Fibroblast of lung (primary cell): ENCODE measurements at regions not wholly inside any gene's neighbourhood (a gene's known extent, or its start where the extent isn't known, plus 50 kb on each side); places are given as distances from the start of the nearest gene placed in this dataset.
A peak's percentile ranks its signal among the peaks of the same experiment; 100 is the strongest.

ENCODE experiments used
- DNase-seq, 2 donors: peaks; one replicate each; pipeline versions ENCODE4 v3.0.0 to v3.0.0-alpha.2; 2010; ENCODE audit warnings: low read depth in 2 of 2
- H2AFZ ChIP-seq: 2 replicates; pipeline ENCODE4 v1.5.1; 2012; ENCODE audit warnings: low read length, control low read depth, inconsistent platforms
- H3K27ac ChIP-seq: 2 replicates; pipeline ENCODE4 v1.5.1; 2011; ENCODE audit warnings: low read length, control low read depth; ENCODE audit not compliant: insufficient read depth
- H3K27me3 ChIP-seq: 2 replicates; pipeline ENCODE4 v1.5.1; 2011; ENCODE audit warnings: mild to moderate bottlenecking, low read length; ENCODE audit not compliant: control insufficient read depth, insufficient read depth
- H3K36me3 ChIP-seq: 2 replicates; pipeline ENCODE4 v1.5.1; 2011; ENCODE audit warnings: low read length; ENCODE audit not compliant: control insufficient read depth, insufficient read depth
- H3K4me1 ChIP-seq: 2 replicates; pipeline ENCODE4 v1.5.1; 2011; ENCODE audit warnings: low read length; ENCODE audit not compliant: control insufficient read depth, insufficient read depth; ENCODE audit errors: extremely low read depth
- H3K4me2 ChIP-seq: 2 replicates; pipeline ENCODE4 v1.5.1; 2011; ENCODE audit warnings: low read length, control low read depth; ENCODE audit not compliant: insufficient read depth; ENCODE audit errors: extremely low read depth
- H3K4me3 ChIP-seq, 4 experiments: fragments of 200-600 bp in 1 of 4; sonication (generic) in 1 of 4; replicated peaks in 1 of 4; 2 replicates each; pipeline ENCODE4 v1.5.1; 2011 to 2016; ENCODE audit warnings: low read length in 4 of 4, low read depth in 3 of 4, mild to moderate bottlenecking in 3 of 4, control low read depth in 2 of 4, inconsistent platforms in 1 of 4, mixed read lengths in 1 of 4; ENCODE audit not compliant: insufficient read depth in 1 of 4; ENCODE audit errors: control extremely low read depth in 1 of 4
- H3K79me2 ChIP-seq: 2 replicates; pipeline ENCODE4 v1.5.1; 2012; ENCODE audit warnings: mild to moderate bottlenecking, low read length, inconsistent platforms; ENCODE audit not compliant: control insufficient read depth, insufficient read depth
- H3K9ac ChIP-seq: 2 replicates; pipeline ENCODE4 v1.5.1; 2011; ENCODE audit warnings: mild to moderate bottlenecking, low read length, control low read depth; ENCODE audit not compliant: insufficient read depth
- H3K9me3 ChIP-seq: 2 replicates; pipeline ENCODE4 v1.5.1; 2012; ENCODE audit warnings: low read depth, low read length; ENCODE audit not compliant: control insufficient read depth, insufficient read depth
- H4K20me1 ChIP-seq: 2 replicates; pipeline ENCODE4 v1.5.1; 2011; ENCODE audit warnings: low read length; ENCODE audit not compliant: control insufficient read depth, insufficient read depth; ENCODE audit errors: extremely low read depth
- EZH2 ChIP-seq: IDR thresholded peaks from 2 replicates; pipeline ENCODE4 v1.5.1; 2012; ENCODE audit warnings: low read length, control low read depth, mild to moderate bottlenecking; ENCODE audit errors: missing control alignments
- TF ChIP-seq, protein P1 (sequence below), 2 donors: IDR thresholded peaks in 1 of 2; conservative IDR thresholded peaks in 1 of 2; 1 replicate in 1 of 2; 2 replicates in 1 of 2; pipeline ENCODE4 v1.5.1; 2011 to 2012; ENCODE audit warnings: low read length in 2 of 2, control low read depth in 1 of 2, inconsistent platforms in 1 of 2, low read depth in 1 of 2, mild to moderate bottlenecking in 1 of 2

DNA sequence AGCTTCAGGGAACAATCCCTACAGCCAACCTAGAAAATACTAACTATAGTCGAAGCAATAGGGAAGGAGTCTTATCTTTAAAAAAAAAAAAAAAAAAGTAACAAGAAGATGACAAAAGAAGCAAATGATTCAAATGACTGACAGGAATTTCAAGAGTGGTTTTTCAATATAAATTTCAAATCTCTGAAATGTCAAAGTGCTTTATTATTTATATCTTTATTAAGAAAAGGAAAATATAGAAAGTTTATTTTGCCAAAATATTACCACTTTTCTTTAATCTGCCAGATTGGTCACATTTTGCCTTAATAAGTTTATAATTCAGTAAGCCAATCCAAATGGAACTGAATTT is 63.5 kb upstream of the HNRNPA3 start:
- Histone ChIP-seq H3K9ac (no peak overlapping the region), H3K36me3 (no peaks in the 10 kb centered on the region), H3K27me3 (peaks cover 4% of the 10 kb centered on the region), H3K4me2 (no peak overlapping the region), H3K79me2 (no peaks in the 10 kb centered on the region), H3K27ac (no peak overlapping the region), H2AFZ (no peak overlapping the region), H3K9me3 (no peaks in the 10 kb centered on the region), H3K4me3 (peak overlapping the region in 3 of 4 experiments; percentile 49 to 67 (median 63)), H4K20me1 (no peaks in the 10 kb centered on the region), H3K4me1 (no peaks in the 10 kb centered on the region)
- TF ChIP-seq, protein P1, sequence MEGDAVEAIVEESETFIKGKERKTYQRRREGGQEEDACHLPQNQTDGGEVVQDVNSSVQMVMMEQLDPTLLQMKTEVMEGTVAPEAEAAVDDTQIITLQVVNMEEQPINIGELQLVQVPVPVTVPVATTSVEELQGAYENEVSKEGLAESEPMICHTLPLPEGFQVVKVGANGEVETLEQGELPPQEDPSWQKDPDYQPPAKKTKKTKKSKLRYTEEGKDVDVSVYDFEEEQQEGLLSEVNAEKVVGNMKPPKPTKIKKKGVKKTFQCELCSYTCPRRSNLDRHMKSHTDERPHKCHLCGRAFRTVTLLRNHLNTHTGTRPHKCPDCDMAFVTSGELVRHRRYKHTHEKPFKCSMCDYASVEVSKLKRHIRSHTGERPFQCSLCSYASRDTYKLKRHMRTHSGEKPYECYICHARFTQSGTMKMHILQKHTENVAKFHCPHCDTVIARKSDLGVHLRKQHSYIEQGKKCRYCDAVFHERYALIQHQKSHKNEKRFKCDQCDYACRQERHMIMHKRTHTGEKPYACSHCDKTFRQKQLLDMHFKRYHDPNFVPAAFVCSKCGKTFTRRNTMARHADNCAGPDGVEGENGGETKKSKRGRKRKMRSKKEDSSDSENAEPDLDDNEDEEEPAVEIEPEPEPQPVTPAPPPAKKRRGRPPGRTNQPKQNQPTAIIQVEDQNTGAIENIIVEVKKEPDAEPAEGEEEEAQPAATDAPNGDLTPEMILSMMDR (conservative IDR thresholded peaks at IDR 0.05 in 1 of 2, IDR thresholded peaks at IDR 0.05 in 1 of 2; ENCODE audit: low read depth in 1 of 2, low read length in 2 of 2) = no peak
- TF ChIP-seq EZH2 = no peak
- DNase-seq = no peak

DNA sequence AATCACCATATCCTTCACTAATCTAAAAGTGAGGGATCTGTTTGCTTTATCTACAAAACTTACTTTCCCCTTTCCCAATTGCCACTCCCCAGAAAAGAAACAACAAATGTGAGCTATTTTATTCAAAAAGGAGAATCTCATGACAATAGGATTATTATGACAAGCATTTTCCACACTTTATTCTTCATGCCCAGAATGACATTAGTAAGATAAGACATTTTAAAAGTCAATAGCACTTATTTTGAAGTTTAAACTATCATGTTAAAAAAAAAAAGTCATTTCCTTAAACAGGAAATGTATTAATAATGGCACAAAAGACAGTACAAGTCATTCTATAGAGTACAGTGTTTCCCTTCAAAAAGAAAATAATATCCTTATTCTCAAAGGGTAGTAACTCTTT is 58.8 kb upstream of the HNRNPA3 start:
- Histone ChIP-seq H3K36me3 (no peaks in the 10 kb centered on the region), H3K4me3 (no peak overlapping the region), H4K20me1 (no peaks in the 10 kb centered on the region), H3K4me1 (no peaks in the 10 kb centered on the region), H3K4me2 (no peak overlapping the region), H3K27me3 (no peaks in the 10 kb centered on the region), H3K27ac (no peak overlapping the region), H3K79me2 (no peaks in the 10 kb centered on the region), H2AFZ (no peak overlapping the region), H3K9me3 (no peaks in the 10 kb centered on the region), H3K9ac (no peak overlapping the region)
- DNase-seq = no peak
- TF ChIP-seq EZH2 = no peak
- TF ChIP-seq, protein P1 (conservative IDR thresholded peaks at IDR 0.05 in 1 of 2, IDR thresholded peaks at IDR 0.05 in 1 of 2; ENCODE audit: low read depth in 1 of 2, low read length in 2 of 2) = no peak

DNA sequence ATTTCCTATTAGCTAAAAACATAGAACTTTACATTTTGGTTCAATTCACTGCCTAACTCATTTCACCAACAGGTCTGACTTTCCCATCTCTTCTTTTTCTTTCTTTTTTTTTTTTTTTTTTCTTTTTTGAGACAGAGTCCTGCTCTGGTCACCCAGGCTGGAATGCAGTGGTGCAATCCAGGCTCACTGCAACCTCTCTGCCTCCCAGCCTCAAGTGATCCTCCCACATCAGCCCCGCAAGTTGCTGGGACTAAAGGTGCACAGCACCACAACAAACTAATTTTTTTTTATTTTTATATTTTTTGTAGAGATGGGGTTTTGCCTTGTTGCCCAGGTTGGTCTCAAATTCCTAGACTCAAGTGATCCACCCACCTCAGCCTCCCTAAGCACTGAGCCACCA is 57.8 kb upstream of the HNRNPA3 start:
- Histone ChIP-seq H3K36me3 (no peaks in the 10 kb centered on the region), H3K9me3 (no peaks in the 10 kb centered on the region), H3K4me1 (no peaks in the 10 kb centered on the region), H3K27ac (no peak overlapping the region), H3K27me3 (no peaks in the 10 kb centered on the region), H3K9ac (no peak overlapping the region), H3K4me2 (no peak overlapping the region), H3K79me2 (no peaks in the 10 kb centered on the region), H4K20me1 (no peaks in the 10 kb centered on the region), H3K4me3 (no peak overlapping the region), H2AFZ (no peak overlapping the region)
- TF ChIP-seq, protein P1 (conservative IDR thresholded peaks at IDR 0.05 in 1 of 2, IDR thresholded peaks at IDR 0.05 in 1 of 2; ENCODE audit: low read depth in 1 of 2, low read length in 2 of 2) = no peak
- no peak for TF ChIP-seq EZH2
- no peak for DNase-seq
